ENCODE measurements at regions not wholly inside any gene's neighbourhood (a gene's known extent, or its start where the extent isn't known, plus 50 kb on each side); places are given as distances from the start of the nearest gene placed in this dataset.

GRCh38 chr13:73859841-73860240 is 274.4 kb downstream of the KLF12 start:
- 71% methylated on average over 4 of the region's 4 CpGs for WGBS
- Histone ChIP-seq H3K4me3 (no peak overlapping the region), H3K36me3 (no peaks in the 10 kb centered on the region), H3K27me3 (no peaks in the 10 kb centered on the region), H3K9me3 (no peaks in the 10 kb centered on the region), H3K4me1 (no peaks in the 10 kb centered on the region), H3K27ac (replicated peaks in 1 of 4) (no peak overlapping the region)
- TF ChIP-seq POLR2A (IDR thresholded peaks at IDR 0.05; ENCODE audit: low read depth) (no peak), CTCF (IDR thresholded peaks at IDR 0.05) (no peak), EP300 (IDR thresholded peaks at IDR 0.05) (no peak), POLR2AphosphoS5 (IDR thresholded peaks at IDR 0.05) (no peak)
- intact Hi-C loops (cut with DNase I), result no loop called here
- DNase-seq (ENCODE audit: extremely low spot score), result no peak

GRCh38 chr13:73857106-73857505 is 277.1 kb downstream of the KLF12 start:
- intact Hi-C loops (cut with DNase I), result no loop called here
- 90% methylated on average over 2 of the region's 2 CpGs for WGBS
- DNase-seq (ENCODE audit: extremely low spot score), result no peak
- Histone ChIP-seq H3K4me1 (no peaks in the 10 kb centered on the region), H3K9me3 (no peaks in the 10 kb centered on the region), H3K4me3 (no peak overlapping the region), H3K27ac (replicated peaks in 1 of 4) (no peak overlapping the region), H3K27me3 (no peaks in the 10 kb centered on the region), H3K36me3 (no peaks in the 10 kb centered on the region)
- no peak for TF ChIP-seq POLR2A (IDR thresholded peaks at IDR 0.05; ENCODE audit: low read depth)
- TF ChIP-seq CTCF (IDR thresholded peaks at IDR 0.05), result no peak
- TF ChIP-seq POLR2AphosphoS5 (IDR thresholded peaks at IDR 0.05), result no peak
- no peak for TF ChIP-seq EP300 (IDR thresholded peaks at IDR 0.05)

- H3K27me3 ChIP-seq, result no peaks in the 10 kb centered on the region
- peaks cover 0 to under 1% (median under 1%) of the 10 kb centered on the region in 4 donors for H3K36me3 ChIP-seq
- peaks cover 0 to 21% (median 8%) of the 10 kb centered on the region in 4 donors for H3K4me1 ChIP-seq
- no peak overlapping the region for H3K27ac ChIP-seq (replicated peaks in 1 of 4)
- H3K9me3 ChIP-seq, result no peaks in the 10 kb centered on the region
- H3K4me3 ChIP-seq, result no peak overlapping the region
- TF ChIP-seq POLR2A (IDR thresholded peaks at IDR 0.05; ENCODE audit: low read depth), result no peak
- no peak for TF ChIP-seq CTCF (IDR thresholded peaks at IDR 0.05)
- no peak for TF ChIP-seq POLR2AphosphoS5 (IDR thresholded peaks at IDR 0.05)
- no peak for TF ChIP-seq EP300 (IDR thresholded peaks at IDR 0.05)
- 86% methylated on average over 3 of the region's 3 CpGs for WGBS
- intact Hi-C loops (cut with DNase I), result no loop called here
- no peak for DNase-seq (ENCODE audit: extremely low spot score)
Measured at GRCh38 chr13:73851104-73851503, 283.1 kb downstream of the KLF12 start.

- WGBS, result 38% methylated on average over 5 of the region's 5 CpGs
- Histone ChIP-seq H3K9me3 (no peaks in the 10 kb centered on the region), H3K4me3 (no peak overlapping the region), H3K27ac (replicated peaks in 1 of 4) (no peak overlapping the region), H3K27me3 (no peaks in the 10 kb centered on the region), H3K36me3 (peaks cover 0 to 9% (median 4%) of the 10 kb centered on the region in 4 donors), H3K4me1 (peaks cover 0 to 21% (median 8%) of the 10 kb centered on the region in 4 donors)
- DNase-seq (ENCODE audit: extremely low spot score), result no peak
- intact Hi-C loops (cut with DNase I), result no loop called here
- TF ChIP-seq POLR2A (IDR thresholded peaks at IDR 0.05; ENCODE audit: low read depth) (no peak), EP300 (IDR thresholded peaks at IDR 0.05) (no peak), POLR2AphosphoS5 (IDR thresholded peaks at IDR 0.05) (no peak), CTCF (IDR thresholded peaks at IDR 0.05) (no peak)
Measured at GRCh38 chr13:73850104-73850873, 283.9 kb downstream of the KLF12 start.

Measured in esophagus muscularis mucosa (tissue), 4 donors.